ENCODE measurements at regions not wholly inside any gene's neighbourhood (a gene's known extent, or its start where the extent isn't known, plus 50 kb on each side); places are given as distances from the start of the nearest gene placed in this dataset.

DNA sequence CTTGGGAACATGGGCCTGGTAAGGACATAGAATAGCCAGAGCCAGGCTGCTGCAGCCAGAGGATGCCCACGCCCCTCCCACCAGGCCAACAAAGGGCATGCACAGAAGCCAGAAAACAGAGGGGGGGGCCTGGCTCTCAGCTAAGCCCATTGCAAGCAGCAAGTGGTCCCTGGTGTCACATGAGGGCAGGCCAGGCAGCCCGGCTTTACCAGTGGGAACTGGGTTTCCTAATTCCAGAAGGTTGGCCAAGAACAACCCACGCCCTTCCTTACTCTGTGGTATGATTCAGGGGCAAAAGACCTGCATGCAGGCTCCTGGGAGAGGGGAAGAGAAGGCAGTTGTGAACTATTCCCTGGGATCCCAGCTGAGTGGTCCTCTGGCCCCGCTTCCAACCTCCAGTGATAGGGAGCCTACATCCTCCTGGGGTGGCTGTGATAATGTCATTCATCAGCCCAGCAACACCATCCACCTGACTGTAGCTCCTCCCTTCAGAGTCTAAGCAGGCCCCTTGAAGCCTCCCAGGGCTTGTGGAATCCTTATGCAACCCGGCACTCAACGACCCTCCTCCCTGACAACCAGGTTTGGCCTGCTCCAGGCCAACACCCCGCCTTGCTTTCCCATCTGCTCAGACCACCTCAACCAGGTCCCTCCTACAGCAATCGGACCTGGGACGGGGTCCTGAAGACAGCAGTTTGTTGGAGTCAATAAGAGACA lies 62.1 kb upstream of the LMO1 start:
- no peak for DNase-seq (ENCODE audit: low read depth)
- no peak overlapping the region for H3K4me3 ChIP-seq (ENCODE audit: low read depth, low read length)
- TF ChIP-seq, protein P1, sequence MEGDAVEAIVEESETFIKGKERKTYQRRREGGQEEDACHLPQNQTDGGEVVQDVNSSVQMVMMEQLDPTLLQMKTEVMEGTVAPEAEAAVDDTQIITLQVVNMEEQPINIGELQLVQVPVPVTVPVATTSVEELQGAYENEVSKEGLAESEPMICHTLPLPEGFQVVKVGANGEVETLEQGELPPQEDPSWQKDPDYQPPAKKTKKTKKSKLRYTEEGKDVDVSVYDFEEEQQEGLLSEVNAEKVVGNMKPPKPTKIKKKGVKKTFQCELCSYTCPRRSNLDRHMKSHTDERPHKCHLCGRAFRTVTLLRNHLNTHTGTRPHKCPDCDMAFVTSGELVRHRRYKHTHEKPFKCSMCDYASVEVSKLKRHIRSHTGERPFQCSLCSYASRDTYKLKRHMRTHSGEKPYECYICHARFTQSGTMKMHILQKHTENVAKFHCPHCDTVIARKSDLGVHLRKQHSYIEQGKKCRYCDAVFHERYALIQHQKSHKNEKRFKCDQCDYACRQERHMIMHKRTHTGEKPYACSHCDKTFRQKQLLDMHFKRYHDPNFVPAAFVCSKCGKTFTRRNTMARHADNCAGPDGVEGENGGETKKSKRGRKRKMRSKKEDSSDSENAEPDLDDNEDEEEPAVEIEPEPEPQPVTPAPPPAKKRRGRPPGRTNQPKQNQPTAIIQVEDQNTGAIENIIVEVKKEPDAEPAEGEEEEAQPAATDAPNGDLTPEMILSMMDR (IDR thresholded peaks at IDR 0.05; ENCODE audit: insufficient read depth, low read depth, low read length, missing control alignments): no peak

DNA sequence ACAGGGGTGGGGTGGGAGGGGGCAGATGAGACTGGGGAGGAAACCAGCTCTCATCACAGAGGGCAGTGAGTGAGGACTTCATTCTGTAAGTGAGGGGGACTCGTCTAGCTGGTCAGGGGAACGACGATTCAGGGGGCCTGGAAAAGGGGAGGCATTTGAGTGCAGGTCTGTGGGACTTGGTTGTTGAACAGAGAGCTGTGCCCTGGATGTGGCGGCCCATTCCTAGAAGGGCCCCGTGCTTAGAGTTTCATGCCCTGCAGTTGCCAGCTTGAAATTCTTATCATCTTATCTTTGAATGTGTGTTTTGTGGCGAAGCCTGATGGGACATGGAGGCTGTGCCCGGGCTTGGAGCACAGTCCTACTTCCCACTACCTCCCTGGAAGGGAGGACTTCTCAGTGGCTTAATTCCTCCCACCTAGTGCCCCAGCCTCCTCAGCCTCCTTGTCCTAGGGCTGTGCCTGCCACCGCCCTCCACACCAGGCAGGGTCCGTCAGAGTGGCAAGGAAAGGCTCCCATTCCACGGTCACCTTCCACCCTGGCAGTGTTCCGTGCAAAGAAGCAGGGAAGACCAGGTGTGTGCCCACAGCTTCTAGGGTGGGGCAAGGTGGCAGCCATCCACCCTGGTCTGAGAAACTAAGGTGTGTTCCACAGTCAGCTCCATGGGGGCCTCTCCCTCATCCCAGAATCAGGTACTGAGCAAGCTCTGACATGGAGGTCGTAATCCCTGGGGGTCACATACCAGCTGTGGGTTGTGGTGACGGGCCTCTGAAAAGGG lies 59.7 kb upstream of the LMO1 start:
- TF ChIP-seq, protein P1 (IDR thresholded peaks at IDR 0.05; ENCODE audit: insufficient read depth, low read depth, low read length, missing control alignments): no peak
- DNase-seq (ENCODE audit: low read depth): no peak
- H3K4me3 ChIP-seq (ENCODE audit: low read depth, low read length): no peak overlapping the region

DNA sequence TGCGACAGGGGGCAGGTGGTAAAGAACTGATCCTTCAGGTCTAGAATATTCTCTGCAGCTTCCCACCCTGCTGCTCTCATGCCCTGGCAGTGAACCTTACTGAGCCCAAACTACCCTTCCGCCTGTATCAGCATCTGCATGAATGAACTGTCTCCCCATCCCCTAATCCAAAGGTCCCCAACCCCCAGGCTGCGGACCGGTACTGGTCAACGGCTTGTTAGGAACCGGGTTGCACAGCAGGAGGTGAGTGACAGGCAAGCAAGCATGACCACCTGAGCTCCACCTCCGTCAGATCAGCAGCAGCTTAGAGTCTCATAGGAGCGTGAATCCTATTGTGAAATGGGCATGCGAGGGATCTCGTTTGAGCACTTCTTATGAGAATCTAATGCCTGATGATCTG lies 58.2 kb upstream of the LMO1 start:
- H3K4me3 ChIP-seq (ENCODE audit: low read depth, low read length): no peak overlapping the region
- no peak for DNase-seq (ENCODE audit: low read depth)
- TF ChIP-seq, protein P1 (IDR thresholded peaks at IDR 0.05; ENCODE audit: insufficient read depth, low read depth, low read length, missing control alignments): no peak

DNA sequence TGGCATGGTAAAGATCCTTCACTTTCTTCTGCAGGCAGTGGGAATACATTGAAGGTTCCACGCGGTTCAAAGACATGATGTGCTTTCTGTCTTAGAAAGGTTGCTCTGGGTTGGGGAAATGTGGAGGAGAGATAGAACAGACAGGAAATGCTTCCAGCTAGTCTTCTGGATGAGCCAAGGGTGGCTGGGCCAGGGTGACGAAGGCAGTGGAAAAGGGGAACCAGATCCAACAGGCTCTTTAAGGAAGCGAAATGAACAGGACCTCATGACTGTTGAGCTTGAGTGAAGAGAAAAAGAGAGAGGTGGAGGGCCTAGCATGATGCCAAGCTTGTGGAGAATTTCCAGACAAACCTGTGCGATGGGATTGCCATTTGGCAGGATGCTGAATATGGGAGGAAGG lies 56.4 kb upstream of the LMO1 start:
- TF ChIP-seq, protein P1 (IDR thresholded peaks at IDR 0.05; ENCODE audit: insufficient read depth, low read depth, low read length, missing control alignments): no peak
- no peak for DNase-seq (ENCODE audit: low read depth)
- H3K4me3 ChIP-seq (ENCODE audit: low read depth, low read length): no peak overlapping the region

DNA sequence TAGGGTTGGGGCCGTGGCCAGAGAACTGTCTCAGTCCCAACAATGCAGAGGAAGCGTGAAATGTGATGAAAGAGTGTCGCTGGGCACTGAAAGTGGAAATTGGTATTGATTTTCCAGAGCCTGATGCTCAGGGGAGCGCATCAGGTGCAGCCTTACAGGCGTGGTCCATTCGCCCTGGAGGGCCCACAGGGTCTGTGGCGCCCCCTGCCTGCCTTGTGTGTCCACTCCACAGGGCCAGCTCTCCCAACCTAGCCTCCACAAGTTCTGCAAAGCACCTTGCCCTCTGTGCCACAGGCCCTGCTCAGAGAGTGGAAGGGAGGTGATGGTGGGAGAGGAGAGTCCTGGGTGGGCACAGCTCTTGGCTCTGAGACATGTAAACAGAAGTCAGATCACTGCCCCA lies 54.9 kb upstream of the LMO1 start:
- no peak for DNase-seq (ENCODE audit: low read depth)
- no peak overlapping the region for H3K4me3 ChIP-seq (ENCODE audit: low read depth, low read length)
- TF ChIP-seq, protein P1 (IDR thresholded peaks at IDR 0.05; ENCODE audit: insufficient read depth, low read depth, low read length, missing control alignments): peak; percentile 24

DNA sequence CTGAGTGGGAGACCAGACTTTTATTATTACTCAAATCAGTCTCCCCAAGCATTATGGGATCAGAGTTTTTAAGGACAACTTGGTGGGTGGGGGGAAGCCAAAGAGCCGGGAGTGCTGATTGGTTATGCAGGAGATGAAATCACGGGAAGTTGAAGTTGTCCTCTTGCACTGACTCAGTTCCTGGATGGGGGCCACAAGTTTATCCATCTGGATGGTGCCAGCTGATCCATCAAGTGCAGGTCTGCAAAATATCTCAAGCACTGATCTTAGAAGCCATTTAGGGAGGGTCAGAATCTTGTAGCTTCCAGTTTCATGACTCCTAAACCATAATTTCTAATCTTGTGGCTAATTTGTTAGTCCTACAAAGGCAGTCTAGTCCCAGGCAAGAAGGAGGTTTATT lies 53.5 kb upstream of the LMO1 start:
- TF ChIP-seq, protein P1 (IDR thresholded peaks at IDR 0.05; ENCODE audit: insufficient read depth, low read depth, low read length, missing control alignments): no peak
- DNase-seq (ENCODE audit: low read depth): no peak
- H3K4me3 ChIP-seq (ENCODE audit: low read depth, low read length): no peak overlapping the region

Data from GM12865 (cell line).